ENCODE measurements at regions not wholly inside any gene's neighbourhood (a gene's known extent, or its start where the extent isn't known, plus 50 kb on each side); places are given as distances from the start of the nearest gene placed in this dataset.
"Not testable (repeated sequence)": the region's sequence is repeated elsewhere in the genome, so short reads cannot be mapped to it uniquely, and the experiment has no call there.

DNA sequence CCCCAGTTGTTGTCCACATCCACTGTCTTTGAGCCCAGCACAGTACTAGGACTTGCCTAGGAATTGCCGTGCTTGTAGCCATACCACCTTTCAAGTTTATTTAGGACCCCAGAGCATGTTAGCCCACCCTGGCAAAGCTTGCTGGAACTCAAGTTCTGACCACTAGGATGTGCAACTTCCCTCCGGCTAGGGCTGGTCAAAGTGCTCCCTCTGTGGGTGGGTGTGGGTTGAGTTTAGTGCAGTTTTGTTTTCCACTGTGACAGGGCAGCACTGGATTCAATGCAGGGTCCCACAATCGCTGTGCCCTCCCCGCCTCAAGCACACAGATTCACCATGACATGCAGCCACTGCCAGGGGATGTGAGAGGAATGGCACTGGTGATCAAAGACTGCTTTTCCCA, 96.0 kb downstream of the RASGEF1B start:
- DNase-seq (ENCODE audit: low spot score), result no peak

DNA sequence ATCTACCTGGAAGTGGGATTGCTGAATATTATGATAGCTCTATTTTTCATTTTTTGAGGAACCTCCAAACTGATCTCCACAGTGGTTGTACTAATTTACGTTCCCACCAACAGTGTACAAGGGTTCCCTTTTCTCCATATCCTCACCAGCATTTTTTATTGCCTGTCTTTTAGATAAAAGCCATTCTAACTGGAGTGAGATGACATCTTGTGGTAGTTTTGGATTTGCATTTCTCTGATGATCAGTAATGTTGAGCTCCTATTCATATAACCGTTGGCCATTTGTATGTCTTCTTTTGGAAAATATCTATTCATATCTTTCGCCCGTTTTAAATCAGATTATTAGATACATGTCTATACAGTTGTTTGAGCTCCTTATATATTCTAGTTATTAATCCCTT, 101.8 kb downstream of the RASGEF1B start:
- no peak for DNase-seq (ENCODE audit: low spot score)

DNA sequence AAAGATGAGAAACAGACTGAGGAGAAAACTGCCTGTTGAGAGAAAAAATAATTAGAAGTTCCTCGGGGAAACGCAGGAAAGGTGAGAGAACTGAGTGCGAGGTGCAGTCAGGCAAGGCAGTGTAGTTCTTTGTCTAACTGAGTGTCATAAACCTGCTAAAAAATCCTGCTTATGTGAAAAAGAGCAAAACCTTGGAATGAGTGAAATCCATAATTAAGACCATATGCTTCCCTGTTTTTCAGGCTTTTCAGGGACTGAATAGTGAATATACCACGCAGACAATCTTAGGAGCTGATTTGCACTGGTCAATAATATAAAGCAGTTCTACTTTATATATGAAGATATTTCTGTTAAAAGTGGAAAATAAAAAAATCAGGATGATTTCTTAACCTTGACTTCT, 104.9 kb downstream of the RASGEF1B start:
- no peak for DNase-seq (ENCODE audit: low spot score)

- peak; percentile 57 for DNase-seq (ENCODE audit: low spot score)
These were observed 111.0 kb downstream of the RASGEF1B start for GRCh38 chr4:81360737-81361136.

DNA sequence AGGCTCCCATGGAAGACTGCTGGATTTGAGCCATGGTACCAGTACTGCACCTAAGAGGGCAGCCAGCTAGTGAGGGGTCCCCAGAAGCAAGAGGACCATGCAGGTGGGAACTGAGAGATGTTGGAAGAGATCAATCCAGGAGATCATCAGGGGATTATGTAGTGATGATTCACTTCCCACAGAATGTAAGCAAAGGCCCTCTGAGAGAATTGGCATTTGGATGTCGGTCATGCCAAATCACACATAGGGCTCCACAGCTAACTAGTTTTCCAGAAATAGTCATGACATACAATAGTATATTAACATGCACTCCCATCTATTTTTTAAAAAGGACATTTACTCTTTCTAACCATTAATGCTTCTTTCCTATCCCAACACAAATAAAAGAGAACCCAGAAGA, 112.5 kb downstream of the RASGEF1B start:
- DNase-seq (ENCODE audit: low spot score), result no peak

DNA sequence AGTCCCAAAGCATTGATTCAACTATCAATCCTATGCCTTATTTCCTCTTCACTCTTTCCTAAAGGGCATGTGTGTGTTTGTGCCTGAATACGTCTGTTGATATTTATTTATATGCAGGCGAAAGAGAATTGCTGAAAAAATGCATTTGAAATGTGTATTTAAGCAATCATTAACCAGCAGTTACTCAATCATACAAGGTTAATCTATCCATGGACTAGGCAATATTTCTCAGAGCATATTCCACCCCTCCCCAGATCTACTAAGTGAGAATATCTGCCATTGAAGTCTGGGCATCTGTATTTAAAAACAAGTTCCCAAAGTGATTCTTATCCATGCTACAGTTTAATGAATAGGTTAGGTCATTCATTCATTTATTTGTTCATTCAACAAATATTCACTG, 113.6 kb downstream of the RASGEF1B start:
- no peak for DNase-seq (ENCODE audit: low spot score)

DNA sequence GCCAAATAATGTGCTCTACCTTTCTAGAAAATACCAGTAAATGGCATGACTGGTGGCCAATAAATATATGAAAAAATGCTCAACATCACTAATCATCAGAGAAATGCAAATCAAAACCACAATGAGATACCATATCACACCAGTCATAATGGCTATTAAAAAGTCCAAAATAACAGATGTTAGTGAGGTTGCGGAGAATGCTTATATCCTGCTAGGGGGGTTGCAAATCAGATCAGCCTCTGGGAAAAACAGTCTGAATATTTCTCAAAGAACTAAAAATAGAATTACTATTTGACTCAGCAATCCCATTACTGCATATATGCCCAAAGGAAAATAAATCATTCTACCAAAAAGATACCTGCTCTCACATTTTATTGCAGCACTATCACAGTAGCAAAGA, 115.1 kb downstream of the RASGEF1B start:
- no peak for DNase-seq (ENCODE audit: low spot score)

DNA sequence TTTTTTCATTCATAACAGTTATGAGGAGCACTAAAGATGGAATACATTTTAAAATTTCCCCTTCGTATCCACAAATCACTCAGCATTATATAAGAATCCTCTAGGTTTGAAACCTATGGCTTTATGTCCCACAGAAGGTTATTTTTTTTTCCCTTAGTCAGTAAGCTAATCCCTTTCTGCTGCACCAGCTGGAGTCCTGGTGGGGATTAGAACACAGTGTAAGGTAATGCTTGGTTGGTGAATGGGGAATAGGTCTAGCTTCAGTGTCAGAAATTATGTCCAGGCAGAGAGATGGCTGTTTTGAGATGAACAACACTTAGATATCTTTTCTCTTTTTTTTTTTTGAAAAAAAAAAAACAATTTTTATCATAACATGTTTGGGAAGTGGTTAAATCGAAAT, 116.6 kb downstream of the RASGEF1B start:
- DNase-seq (ENCODE audit: low spot score), result no peak

GRCh38 chr4:81353861-81354260, 117.8 kb downstream of the RASGEF1B start:
- peak; percentile 13 for DNase-seq (ENCODE audit: low spot score)

GRCh38 chr4:81352446-81352835, 119.3 kb downstream of the RASGEF1B start:
- DNase-seq (ENCODE audit: low spot score), result no peak

DNA sequence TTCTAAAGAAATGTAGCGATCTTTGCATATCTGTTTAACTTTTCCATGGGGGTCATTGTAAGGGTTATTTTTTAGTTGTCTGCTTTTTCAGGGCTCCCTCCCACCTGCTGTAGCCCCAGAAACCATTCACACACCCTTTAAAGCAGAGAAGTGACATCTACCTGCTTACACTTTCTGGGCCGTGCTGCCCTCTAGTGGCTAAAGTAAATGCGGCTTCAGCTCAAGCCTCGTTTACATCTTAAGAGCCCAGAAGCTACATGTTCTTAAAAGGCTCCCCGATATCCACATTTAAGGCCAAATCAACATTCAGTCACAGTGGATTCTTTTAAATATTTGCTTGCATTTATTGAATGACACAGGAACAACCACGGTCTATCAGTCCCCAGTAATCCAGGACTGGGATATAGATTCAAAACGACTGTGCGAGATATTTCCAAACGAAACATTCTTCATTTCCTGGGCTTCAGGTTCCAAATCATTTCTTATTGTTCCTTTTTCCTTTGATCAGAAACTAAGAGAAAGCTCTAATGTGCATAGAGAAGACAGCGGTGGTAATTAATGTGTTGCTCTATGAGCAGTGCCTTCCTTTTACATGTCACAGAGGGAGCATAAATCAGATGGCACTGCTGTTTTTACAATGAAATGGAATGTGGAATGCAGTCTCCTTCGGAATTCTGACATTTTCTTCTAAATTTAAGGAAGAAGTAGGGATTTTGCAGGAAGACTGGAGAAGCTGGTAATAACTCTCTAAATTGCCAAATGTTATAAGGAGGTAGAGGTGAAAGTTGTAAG, 119.9 kb downstream of the RASGEF1B start:
- DNase-seq (ENCODE audit: low spot score), result peak; percentile 68

GRCh38 chr4:81350040-81350439, 121.7 kb downstream of the RASGEF1B start:
- no peak for DNase-seq (ENCODE audit: low spot score)

DNA sequence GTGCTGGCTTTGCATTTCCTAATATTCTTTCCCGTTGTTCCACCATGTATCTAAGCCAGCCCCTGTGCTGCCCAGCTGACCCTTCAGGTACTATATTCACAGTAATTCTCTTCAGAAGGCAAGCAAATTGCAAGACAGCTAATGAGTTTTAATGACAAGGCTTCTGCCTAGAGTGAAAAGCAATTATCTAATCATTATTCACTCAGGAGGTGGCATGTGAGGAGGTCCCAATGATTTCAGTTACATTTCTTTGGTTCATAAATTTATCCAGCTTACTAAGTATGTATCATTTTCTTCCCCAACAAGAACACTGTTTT, 123.0 kb downstream of the RASGEF1B start:
- no peak for DNase-seq (ENCODE audit: low spot score)

GRCh38 chr4:81348086-81348777, 123.5 kb downstream of the RASGEF1B start:
- no peak for DNase-seq (ENCODE audit: low spot score)

- DNase-seq (ENCODE audit: low spot score), result no peak
These were observed 125.0 kb downstream of the RASGEF1B start for GRCh38 chr4:81346719-81347118.

- DNase-seq (ENCODE audit: low spot score), result no peak
These were observed 128.2 kb downstream of the RASGEF1B start for GRCh38 chr4:81343536-81343935.

- no peak for DNase-seq (ENCODE audit: low spot score)
These were observed 128.0 kb upstream of the PRKG2 start for GRCh38 chr4:81343046-81343445.

DNA sequence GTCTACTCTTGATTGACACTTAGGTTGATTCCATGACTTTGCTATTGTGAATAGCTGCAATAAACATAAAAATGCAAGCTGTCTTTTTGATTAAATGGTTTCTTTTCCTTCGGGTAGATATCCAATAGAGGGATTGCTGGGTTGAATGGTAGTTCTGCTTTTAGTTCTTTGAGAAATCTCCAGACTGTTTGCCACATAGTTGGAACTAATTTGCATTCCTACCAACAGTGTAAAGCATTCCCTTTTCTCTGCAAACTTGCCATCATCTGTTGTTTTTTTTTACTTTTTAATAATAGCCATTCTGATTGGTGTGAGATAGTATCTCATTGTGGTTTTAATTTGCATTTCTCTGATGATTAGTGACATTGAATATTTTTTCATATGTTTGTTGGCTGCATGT, 122.2 kb upstream of the PRKG2 start:
- no peak for DNase-seq (ENCODE audit: low spot score)

DNA sequence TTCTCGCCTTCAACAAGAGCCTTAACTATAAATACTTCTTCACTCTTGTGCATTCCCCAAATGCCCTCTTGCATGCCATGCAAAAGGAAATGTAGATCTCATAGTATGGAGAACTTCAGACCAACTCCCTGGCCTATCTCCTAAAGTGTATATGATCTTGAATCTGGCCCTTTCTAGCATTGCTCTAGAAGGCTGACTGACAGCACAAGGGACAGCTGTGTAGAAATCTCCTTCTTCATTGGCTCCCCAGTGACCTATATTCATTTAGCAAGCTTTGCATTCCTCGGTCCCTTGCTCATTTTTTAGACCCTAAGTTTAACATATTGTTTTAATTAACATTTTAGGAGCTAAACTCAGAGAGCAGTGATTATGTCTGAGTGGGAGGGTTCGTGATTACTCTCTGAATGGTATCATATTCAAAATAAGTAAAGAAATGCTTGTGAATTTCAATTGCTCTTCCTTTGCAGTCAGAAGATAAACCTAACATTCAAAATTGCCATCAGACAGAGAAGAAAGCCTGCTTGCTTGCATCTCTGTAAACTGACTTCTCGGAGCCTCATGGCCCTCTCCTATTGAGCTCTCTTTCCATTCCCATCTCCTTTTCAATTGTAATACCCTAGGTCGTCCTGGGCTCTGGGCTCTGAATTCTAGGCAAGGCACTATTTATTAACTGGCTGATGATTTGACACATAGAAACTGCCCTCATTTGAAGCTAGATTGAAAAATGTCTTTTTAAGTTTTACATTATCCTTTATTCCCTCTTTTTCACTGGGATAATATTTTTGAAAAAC, 120.3 kb upstream of the PRKG2 start:
- DNase-seq (ENCODE audit: low spot score), result no peak

- DNase-seq (ENCODE audit: low spot score), result no peak
These were observed 115.0 kb upstream of the PRKG2 start for GRCh38 chr4:81330018-81330417.

DNA sequence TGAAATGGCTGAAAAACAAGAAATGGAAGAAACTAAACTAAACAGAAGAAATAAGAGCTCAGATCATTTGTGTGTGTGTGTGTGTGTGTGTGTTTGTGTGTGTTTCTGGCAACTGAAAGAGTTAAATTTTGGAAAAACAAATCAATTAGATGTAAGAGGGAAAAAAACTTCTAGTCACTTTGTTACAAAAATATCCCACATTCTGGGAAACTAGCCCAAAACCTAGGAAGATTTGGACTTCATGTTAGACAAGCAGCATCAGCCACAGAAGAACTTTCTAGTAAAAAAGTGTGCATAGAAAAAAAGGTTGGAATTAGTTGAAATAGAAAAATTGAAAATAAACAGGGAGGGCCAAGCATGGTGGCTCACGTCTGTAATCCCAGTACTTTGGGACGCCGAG, 111.6 kb upstream of the PRKG2 start:
- no peak for DNase-seq (ENCODE audit: low spot score)

DNA sequence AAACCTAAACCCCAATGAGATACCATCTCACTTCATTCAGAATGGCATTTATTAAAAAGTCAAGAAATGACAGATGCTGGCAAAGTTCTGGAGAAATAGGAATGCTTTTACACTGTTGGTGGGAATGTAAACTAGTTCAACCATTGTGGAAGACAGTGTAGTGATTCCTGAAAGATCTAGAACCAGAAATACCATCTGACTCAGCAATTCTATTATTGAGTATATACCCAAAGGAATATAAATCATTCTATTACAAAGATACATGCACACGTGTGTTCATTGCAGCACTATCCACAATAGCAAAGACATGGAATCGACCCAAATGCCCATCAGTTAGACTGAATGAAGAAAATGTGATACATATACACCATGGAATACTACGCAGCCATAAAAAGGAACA, 109.6 kb upstream of the PRKG2 start:
- DNase-seq (ENCODE audit: low spot score), result not testable (repeated sequence)

GRCh38 chr4:81319657-81320056, 104.6 kb upstream of the PRKG2 start:
- no peak for DNase-seq (ENCODE audit: low spot score)

All from RKO (cell line).